HEK293 (cell line): ENCODE measurements at regions not wholly inside any gene's neighbourhood (a gene's known extent, or its start where the extent isn't known, plus 50 kb on each side); places are given as distances from the start of the nearest gene placed in this dataset.
"Not testable (repeated sequence)": the region's sequence is repeated elsewhere in the genome, so short reads cannot be mapped to it uniquely, and the experiment has no call there.

Experiments
- CTCF ChIA-PET: fragments of 350-600 bp; formaldehyde crosslinking; extraction: SDS; loops from one replicate; lab custom pipeline; 2021; ENCODE audit warnings: antibody characterized with exemption; lab: Yijun Ruan, JAX
- POLR2A ChIA-PET: fragments of 300-600 bp; formaldehyde crosslinking; extraction: SDS; loops from one replicate; lab custom pipeline; 2020; ENCODE audit warnings: antibody characterized with exemption, inconsistent platforms; lab: Yijun Ruan, JAX
- H3K27ac ChIP-seq: fragments of 200-500 bp; sonication (Bioruptor generic); 2 replicates; pipeline ENCODE4 v1.5.1; 2014; ENCODE audit warnings: low read depth, low read length, control low read depth, inconsistent platforms; ENCODE audit errors: extremely low read depth
- H3K36me3 ChIP-seq, 2 experiments: fragments of 200-500 bp in 1 of 2; sonication (Bioruptor generic) in 1 of 2; 1 replicate in 1 of 2; 2 replicates in 1 of 2; pipeline ENCODE4 v1.5.1; 2014 to 2017; ENCODE audit warnings: inconsistent platforms in 2 of 2, low read length in 2 of 2; ENCODE audit not compliant: control insufficient read depth in 2 of 2, insufficient read depth in 1 of 2
- H3K4me1 ChIP-seq: fragments of 200-500 bp; sonication (Bioruptor generic); 2 replicates; pipeline ENCODE4 v1.5.1; 2014; ENCODE audit warnings: mild to moderate bottlenecking, low read length, inconsistent platforms; ENCODE audit not compliant: control insufficient read depth, insufficient read depth
- H3K4me3 ChIP-seq: 2 replicates; pipeline ENCODE4 v1.5.1; 2011; ENCODE audit warnings: low read depth, mild to moderate bottlenecking, control low read depth, low read length, moderate library complexity
- H3K9me3 ChIP-seq: fragments of 200-500 bp; sonication (Bioruptor generic); 2 replicates; pipeline ENCODE4 v1.5.1; 2014; ENCODE audit warnings: low read depth, low read length, inconsistent platforms; ENCODE audit not compliant: control insufficient read depth, insufficient read depth
- ATF2 ChIP-seq: fragments of 450-650 bp; formaldehyde crosslinking; IDR thresholded peaks from 2 replicates; pipeline ENCODE4 v1.5.1; 2016; ENCODE audit warnings: missing biosample characterization, missing genetic modification characterization, low read depth
- GLI4 ChIP-seq: fragments of 450-650 bp; formaldehyde crosslinking; IDR thresholded peaks from 2 replicates; pipeline ENCODE4 v1.5.1; 2016; ENCODE audit warnings: missing biosample characterization, missing genetic modification characterization
- PBX3 ChIP-seq: sonication (generic); formaldehyde crosslinking; IDR thresholded peaks from 2 replicates; pipeline ENCODE4 v1.8.1; 2022; ENCODE audit warnings: mild to moderate bottlenecking, moderate library complexity, missing genetic modification reagents
- SALL2 ChIP-seq: fragments of 450-650 bp; formaldehyde crosslinking; IDR thresholded peaks from 2 replicates; pipeline ENCODE4 v1.5.0; 2017; ENCODE audit warnings: missing biosample characterization, mild to moderate bottlenecking, missing genetic modification characterization, borderline replicate concordance
- TCF7L2 ChIP-seq: IDR thresholded peaks from 2 replicates; pipeline ENCODE4 v1.6.1; 2011; ENCODE audit warnings: low read depth, mild to moderate bottlenecking, inconsistent platforms, low read length, moderate library complexity, borderline replicate concordance
- ZBTB17 ChIP-seq: fragments of 450-650 bp; formaldehyde crosslinking; IDR thresholded peaks from 2 replicates; pipeline ENCODE4 v1.5.1; 2016; ENCODE audit warnings: missing biosample characterization, missing genetic modification characterization
- ZIC2 ChIP-seq: fragments of 450-650 bp; formaldehyde crosslinking; IDR thresholded peaks from 2 replicates; pipeline ENCODE4 v1.5.1; 2016; ENCODE audit warnings: missing biosample characterization, missing genetic modification characterization
- ZNF146 ChIP-seq: fragments of 450-650 bp; formaldehyde crosslinking; IDR thresholded peaks from 2 replicates; pipeline ENCODE4 v1.5.1; 2016; ENCODE audit warnings: missing biosample characterization, missing genetic modification characterization
- ZNF174 ChIP-seq: fragments of 450-650 bp; formaldehyde crosslinking; IDR thresholded peaks from 2 replicates; pipeline ENCODE4 v1.5.0; 2017; ENCODE audit warnings: missing biosample characterization, mild to moderate bottlenecking, missing genetic modification characterization
- ZNF335 ChIP-seq: fragments of 450-650 bp; formaldehyde crosslinking; conservative IDR thresholded peaks from 2 replicates; pipeline ENCODE4 v1.5.1; 2016; ENCODE audit warnings: missing biosample characterization, missing genetic modification characterization
- ZNF391 ChIP-seq: fragments of 450-650 bp; formaldehyde crosslinking; IDR thresholded peaks from 2 replicates; pipeline ENCODE4 v1.5.1; 2016; ENCODE audit warnings: low read depth, missing biosample characterization, missing genetic modification characterization, borderline replicate concordance
- ZNF48 ChIP-seq: fragments of 450-650 bp; formaldehyde crosslinking; IDR thresholded peaks from 2 replicates; pipeline ENCODE4 v1.5.1; 2016; ENCODE audit warnings: missing biosample characterization, missing genetic modification characterization
- ZNF555 ChIP-seq: fragments of 450-650 bp; formaldehyde crosslinking; conservative IDR thresholded peaks from 2 replicates; pipeline ENCODE4 v1.5.1; 2017; ENCODE audit warnings: missing biosample characterization, mild to moderate bottlenecking, missing genetic modification characterization, inconsistent platforms
- ZNF558 ChIP-seq: fragments of 450-650 bp; formaldehyde crosslinking; IDR thresholded peaks from 2 replicates; pipeline ENCODE4 v1.5.1; 2016; ENCODE audit warnings: missing biosample characterization, missing genetic modification characterization
- ZNF610 ChIP-seq: fragments of 450-650 bp; formaldehyde crosslinking; IDR thresholded peaks from 2 replicates; pipeline ENCODE4 v1.5.1; 2016; ENCODE audit warnings: missing biosample characterization, missing genetic modification characterization, borderline replicate concordance
- ZNF639 ChIP-seq: fragments of 450-650 bp; formaldehyde crosslinking; IDR thresholded peaks from 2 replicates; pipeline ENCODE4 v1.5.1; 2016; ENCODE audit warnings: missing biosample characterization, missing genetic modification characterization
- ZNF664 ChIP-seq: fragments of 450-650 bp; formaldehyde crosslinking; IDR thresholded peaks from 2 replicates; pipeline ENCODE4 v1.5.1; 2016; ENCODE audit warnings: missing biosample characterization, missing genetic modification characterization
- ZNF791 ChIP-seq: fragments of 450-650 bp; formaldehyde crosslinking; IDR thresholded peaks from 2 replicates; pipeline ENCODE4 v1.5.1; 2016; ENCODE audit warnings: missing biosample characterization, missing genetic modification characterization

DNA sequence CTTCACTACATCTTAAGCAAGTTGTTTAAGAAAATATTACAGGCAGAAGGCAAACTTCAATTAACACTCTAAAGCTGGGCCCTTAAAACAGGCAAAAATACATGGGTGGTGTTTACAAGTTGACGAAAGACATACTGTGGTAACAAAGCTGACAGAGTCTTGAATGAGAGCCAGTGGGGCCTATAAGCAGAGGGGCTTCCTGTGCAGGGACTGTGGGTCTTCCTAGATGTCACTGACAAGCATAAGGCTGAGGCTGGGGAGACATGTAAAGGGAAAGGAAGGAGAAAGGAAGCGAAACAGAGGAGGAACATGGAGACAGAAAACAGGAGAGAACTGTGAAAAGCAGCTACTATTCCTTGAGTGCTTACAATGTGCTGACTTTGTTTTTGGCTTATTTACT is 308.0 kb upstream of the RPS23 start (continued):
- no peak for TF ChIP-seq SALL2 (tag by site-specific recombination)
- no peak for TF ChIP-seq ZNF146 (tag by site-specific recombination)
- TF ChIP-seq GLI4 (tag by site-specific recombination) = no peak
- TF ChIP-seq ZIC2 (tag by site-specific recombination) = no peak
- no peak for TF ChIP-seq ZNF610 (tag by site-specific recombination)
- TF ChIP-seq ZNF174 = no peak
- TF ChIP-seq ZNF48 (tag by site-specific recombination) = no peak
- TF ChIP-seq ZNF558 (tag by site-specific recombination) = no peak

GRCh38 chr5:82584631-82585030 is 306.5 kb upstream of the RPS23 start:
- Histone ChIP-seq H3K9me3 (no peaks in the 10 kb centered on the region), H3K4me3 (no peak overlapping the region), H3K27ac (no peak overlapping the region), H3K4me1 (no peaks in the 10 kb centered on the region), H3K36me3 (no peaks in the 10 kb centered on the region)
- ChIA-PET CTCF (interaction anchor here (0.6 kb wide), 1 partner anchor 142 kb away, joined by 3 read pairs; no protein-coding TSS in a partner anchor), POLR2A (no interaction called here)
- TF ChIP-seq ZBTB17 (tag by site-specific recombination) = no peak
- TF ChIP-seq ZNF791 (tag by site-specific recombination) = no peak
- no peak for TF ChIP-seq PBX3 (CRISPR knock-in tag)
- no peak for TF ChIP-seq ZNF391 (tag by site-specific recombination)
- TF ChIP-seq ZNF555 (tag by site-specific recombination) = no peak
- no peak for TF ChIP-seq ZNF335
- no peak for TF ChIP-seq ATF2 (tag by site-specific recombination)
- no peak for TF ChIP-seq ZNF664 (tag by site-specific recombination)

DNA sequence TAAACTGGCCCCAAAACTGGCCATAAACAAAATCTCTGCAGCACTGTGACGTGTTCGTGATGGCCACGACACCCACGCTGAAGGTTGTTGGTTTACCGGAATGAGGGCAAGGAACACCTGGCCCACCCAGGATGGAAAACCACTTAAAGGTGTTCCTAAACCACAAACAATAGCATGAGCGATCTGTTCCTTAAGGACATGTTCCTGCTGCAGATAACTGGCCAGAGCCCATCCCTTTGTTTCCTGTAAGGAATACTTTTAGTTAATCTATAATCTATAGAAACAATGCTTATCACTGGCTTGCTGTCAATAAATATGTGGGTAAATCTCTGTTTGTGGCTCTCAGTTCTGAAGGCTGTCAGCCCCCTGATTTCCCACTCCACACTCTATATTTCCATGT is 305.2 kb upstream of the RPS23 start:
- POLR2A ChIA-PET = not testable (repeated sequence)

DNA sequence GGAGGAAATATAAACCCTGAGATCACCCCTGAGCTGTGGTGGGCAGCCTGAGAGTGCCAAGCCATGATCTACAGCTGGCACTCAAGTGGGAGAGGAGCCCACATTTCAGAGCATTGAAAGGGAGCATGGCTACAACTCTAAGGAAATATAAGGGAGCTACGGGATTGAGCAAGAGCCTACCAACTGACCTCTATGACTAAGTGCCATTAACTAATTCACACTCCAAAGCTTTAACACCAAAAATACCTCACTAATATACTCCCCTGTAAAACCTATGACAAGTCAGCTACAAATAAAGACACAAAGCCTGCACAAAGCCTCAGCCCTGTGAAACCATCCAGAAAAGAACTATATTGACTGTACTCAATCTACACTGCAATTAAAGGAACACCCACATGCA is 286.8 kb upstream of the RPS23 start:
- Histone ChIP-seq H3K4me1 (no peaks in the 10 kb centered on the region), H3K9me3 (no peaks in the 10 kb centered on the region), H3K27ac (no peak overlapping the region), H3K4me3 (no peak overlapping the region), H3K36me3 (no peaks in the 10 kb centered on the region)
- POLR2A ChIA-PET = no interaction called here
- CTCF ChIA-PET = interaction anchor here (0.6 kb wide), 1 partner anchor 146 kb away, joined by 4 read pairs; no protein-coding TSS in a partner anchor
- TF ChIP-seq TCF7L2 (no peak), ZNF639 (tag by site-specific recombination) (no peak)

More for the DNA sequence above, 305.2 kb upstream of the RPS23 start:
- H3K9me3 ChIP-seq, H3K4me3 ChIP-seq, H3K27ac ChIP-seq, CTCF ChIA-PET, H3K36me3 ChIP-seq, H3K4me1 ChIP-seq: not testable (repeated sequence)
